Left kidney (tissue), 1 donor: ENCODE measurements at regions not wholly inside any gene's neighbourhood (a gene's known extent, or its start where the extent isn't known, plus 50 kb on each side); places are given as distances from the start of the nearest gene placed in this dataset.

Experiments used
- DNase-seq: peaks from one replicate; pipeline ENCODE4 v3.0.0-alpha.2; 2013

DNA sequence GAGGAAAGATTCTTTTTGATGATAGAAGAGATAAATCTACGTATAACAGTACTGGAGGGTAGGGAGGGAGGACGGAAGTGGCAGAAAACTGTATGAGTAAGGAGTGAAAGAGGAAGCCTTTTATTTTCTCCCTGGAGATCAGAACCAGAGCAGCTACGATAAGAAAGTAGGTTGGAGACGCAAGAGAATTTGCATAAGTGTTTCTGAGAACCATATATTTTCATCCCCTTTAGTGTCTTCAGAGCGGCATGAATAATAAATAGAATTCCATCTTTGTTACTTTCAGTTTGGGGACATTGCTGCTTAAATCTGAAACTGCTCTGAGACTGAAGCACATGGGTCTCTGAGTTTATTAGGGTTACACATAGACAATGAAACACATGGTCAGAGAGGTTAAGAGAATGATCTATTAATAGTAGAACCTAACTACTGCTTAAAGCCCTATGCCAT is 230.2 kb upstream of the TNP1 start:
- no peak for DNase-seq

DNA sequence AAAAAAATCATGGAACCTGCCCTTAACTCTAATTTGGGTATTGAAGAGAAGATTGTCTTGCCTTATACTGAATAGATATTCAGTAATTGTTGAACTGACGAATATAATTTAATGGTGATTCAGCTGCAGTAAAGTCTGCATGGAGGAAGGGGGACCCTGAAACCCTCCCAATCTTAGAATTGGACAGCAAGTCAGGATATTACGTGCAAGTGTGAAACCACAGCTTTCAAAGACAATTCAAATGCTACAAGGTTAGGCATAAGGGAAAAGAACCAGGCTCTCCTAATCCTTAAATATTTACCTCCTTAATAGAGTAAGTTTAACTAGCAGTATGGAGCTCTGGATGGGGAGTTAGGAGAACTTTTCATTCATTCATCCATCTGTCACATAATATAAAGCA is 226.9 kb upstream of the TNP1 start:
- DNase-seq = no peak

- no peak for DNase-seq
Observed at GRCh38 chr2:217086038-217086522, 226.2 kb upstream of the TNP1 start.

DNA sequence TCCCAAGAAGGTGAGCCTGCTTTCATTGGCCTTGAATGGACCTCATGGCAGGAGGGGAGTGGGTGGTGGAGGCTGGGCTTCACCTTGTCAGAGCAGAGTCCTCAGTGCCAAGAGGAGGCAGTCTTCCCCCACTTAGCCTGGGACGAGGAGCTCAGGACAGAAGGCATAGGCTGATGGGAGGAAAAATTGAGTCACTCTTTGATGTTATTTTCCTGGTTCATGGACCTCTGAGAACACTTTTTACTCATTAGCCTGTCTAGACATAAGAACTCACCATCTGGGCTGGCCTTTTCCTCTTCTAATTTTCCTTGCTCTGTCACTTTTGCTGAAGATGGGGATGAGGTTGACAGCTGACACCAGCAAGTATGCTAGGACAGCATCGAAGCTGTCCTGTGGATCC is 225.7 kb upstream of the TNP1 start:
- no peak for DNase-seq

- DNase-seq = no peak
Observed at GRCh38 chr2:217081799-217082198, 221.9 kb upstream of the TNP1 start.

DNA sequence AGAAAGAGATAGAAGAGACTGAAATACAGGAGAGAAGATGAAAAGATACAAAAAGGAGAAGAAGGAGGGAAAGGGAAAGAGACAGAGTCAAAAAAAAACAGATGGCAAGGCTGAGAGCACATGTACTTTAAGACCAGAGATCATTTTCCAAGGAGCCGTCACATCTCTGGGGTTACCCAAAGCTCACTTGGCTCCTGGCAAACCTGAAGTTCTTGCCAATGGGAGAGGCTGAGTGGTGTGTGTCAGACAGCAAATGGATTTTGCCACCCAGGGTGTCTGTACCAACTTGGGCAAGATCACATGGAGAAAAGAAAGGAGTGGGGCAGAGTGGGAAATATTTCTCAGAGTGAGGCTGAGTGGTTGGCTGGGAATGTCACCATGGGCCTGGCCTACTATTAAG is 219.3 kb upstream of the TNP1 start:
- no peak for DNase-seq

- no peak for DNase-seq
Observed at GRCh38 chr2:217077831-217078407, 218.1 kb upstream of the TNP1 start.

DNA sequence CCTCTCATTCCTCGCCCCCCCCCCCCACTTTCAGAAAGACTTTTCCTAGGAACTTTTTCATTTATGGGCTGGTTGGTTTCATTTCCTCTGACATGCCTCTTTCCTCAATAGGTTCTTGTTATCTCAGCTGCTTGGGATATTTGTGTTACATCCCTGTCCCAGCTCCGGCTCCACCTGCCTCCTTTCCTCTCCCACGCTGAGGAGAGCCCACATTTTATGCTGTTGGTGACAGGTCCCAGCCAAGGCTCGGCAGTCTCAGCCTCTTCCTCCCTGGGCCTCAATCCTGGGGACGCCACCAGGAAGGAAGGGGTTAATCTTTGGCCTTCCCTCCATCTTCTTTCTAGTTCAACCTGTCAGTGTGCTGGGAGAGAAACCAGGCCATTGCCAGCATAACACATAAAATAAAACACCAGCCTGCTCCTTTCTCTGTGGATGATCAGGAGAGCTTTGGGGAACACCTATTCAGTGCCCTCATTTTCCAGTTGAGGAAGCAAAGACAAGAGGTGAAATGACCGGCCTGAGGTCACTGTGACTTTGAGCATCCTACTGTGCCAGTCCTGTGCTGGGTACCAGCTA is 216.9 kb upstream of the TNP1 start:
- no peak for DNase-seq

DNA sequence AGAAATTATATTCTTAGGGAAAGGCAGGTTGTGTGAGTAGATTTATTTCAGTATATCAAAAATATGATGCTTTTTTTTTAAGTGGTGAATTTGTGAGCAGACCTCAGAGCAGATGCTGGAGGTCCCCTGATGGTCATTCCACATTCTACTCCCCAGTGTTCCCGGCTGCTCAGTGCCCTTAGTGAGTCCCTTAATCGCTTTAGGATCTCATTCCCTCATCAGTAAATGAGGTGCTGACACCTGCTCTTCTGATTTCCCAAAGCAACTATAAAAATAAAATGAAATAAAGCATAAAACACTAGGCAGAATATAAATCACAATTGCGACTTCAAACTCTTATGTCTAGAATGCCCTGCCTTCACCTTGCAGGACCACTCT is 216.2 kb upstream of the TNP1 start:
- no peak for DNase-seq

DNA sequence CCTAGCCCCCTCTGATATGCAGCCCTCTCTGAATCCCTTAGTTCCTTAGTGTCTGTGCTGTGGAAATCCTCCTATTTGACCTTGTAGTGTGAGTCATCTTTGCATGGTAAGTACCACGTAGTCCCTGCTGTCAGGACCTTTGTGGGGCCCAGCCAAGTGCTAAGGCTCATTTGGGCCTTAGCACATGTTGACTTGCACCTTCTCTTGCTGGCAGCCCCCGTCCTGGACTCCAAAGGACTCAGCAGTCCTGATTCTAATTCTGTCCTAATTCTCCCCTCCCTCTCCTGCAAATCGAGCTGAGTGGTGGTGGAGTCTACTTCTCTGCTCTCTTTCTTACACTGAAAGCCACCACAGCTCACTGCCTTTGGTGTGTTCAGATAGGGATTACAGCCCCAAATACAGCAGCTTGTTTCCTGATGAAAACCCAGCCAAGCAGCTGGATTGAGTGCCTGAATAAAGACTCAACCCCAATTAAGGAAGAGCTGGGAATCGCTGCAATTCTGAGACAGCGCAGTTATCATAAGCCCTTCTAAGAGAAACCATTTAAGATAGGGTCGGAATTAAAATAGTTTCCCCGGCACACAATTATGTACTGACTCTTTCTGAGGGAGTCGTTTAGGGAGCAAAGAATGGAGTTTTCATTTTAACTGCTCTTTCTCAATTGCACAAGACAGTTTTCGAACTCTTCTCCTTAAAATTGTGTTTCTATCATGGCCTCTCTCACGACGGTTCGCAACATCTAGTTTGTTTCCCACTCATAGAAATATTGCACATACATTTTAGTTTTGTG is 215.6 kb upstream of the TNP1 start:
- no peak for DNase-seq

DNA sequence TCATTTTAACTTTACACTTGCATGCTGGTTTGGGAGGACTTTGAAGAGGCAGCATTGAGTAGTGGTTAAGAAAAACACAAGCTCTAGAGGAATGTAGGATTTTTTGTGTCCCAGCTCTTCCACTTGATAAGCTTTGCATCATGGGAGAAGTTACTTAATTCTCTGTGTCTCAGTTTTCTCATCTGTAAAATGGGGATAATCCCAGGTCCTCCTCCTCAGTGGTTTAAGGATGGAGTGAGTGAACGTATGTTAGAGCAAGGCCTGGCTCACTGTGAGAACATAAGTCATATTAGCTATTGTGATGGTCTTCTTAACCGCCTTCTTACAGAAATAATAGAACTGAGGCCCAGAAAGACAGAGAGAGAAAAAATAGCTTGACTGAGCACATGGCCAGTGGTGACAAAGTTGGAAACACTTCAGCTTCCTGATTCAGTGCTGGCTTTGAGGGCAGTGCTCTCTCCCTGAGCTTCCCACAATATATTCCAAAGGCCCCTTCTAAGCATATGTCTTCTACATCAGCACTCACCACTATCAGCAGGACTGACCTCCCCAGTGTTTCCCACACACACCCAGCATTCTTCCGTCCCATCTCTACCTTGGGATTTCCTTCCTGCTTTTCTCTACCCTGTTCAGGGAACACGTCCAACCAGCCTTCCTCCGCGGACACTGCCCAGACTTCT is 214.9 kb upstream of the TNP1 start:
- DNase-seq = no peak

DNA sequence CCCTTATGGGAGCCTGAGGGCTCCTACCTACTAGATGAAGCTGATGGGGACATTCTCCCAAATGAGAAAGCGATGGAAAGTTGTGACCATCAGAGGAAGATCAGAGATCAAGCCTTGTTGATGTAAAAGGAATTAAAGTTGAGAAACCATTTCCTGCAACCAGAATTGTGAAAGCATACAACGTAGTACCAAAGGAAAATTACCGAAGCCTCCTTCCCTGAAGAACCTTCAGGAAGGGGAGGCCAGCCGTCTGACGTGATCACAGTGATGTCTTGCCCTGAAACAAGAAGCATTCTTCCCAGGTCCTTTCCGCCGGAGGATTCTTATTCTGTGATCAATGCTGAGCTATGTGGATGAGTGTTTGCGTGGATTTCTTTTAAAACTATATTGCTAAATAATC is 211.6 kb upstream of the TNP1 start:
- no peak for DNase-seq

GRCh38 chr2:217070611-217071010 is 210.7 kb upstream of the TNP1 start:
- DNase-seq = no peak

DNA sequence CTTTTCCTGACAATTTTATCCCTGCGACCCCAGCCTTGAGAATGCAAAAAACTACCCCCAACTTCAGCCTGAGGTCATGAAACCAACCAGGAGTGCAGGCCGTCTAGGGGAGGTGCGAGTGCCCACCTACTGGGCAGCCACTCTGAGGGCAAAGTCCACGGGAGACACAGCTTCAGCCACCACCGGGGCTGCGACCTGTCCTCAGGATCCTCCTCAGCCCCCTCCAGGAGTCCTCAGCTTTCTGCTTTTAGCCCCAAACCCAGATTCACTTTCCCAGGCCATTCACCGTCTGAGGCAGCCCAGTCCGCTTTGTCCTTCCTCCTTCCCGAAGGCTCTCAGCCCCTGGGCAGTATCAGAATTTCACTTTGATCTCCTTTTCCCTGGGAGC is 210.2 kb upstream of the TNP1 start:
- DNase-seq = no peak

DNA sequence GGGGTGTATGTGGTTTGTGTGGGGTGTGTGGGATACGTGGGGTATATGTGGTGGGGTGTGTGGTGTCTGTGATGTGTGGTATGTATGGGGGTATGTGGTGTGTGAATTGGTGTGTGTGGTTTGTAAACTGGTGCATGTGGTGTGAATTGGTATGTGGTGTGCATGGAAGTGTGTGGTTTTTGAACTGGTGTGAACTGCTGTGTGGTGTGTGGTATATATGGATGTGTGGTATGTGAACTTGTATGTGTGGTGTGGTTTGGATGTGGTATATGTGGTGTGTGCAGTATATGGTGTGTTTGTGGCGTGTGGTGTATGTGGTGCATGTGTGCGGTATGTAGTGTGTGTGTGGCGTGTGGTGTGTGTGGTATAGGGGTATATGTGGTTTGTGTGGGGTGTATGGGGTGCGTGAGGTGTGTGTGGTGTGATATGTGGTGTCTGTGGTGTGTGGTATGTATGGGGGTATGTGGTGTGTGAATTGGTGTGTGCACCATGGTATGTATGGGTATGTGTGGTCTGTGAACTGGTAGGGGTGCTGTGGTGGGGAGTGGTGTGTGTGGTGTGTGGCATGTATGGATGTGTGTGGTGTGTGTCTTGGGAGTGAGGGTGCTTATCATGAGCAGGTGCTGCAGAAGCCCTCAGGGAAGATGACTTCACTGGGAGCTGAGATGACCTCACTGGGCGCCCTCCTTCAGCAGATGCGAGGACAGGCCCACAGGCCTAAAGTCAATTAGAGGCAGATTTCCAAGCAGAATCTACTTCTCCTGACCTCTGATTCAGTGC is 209.6 kb upstream of the TNP1 start:
- DNase-seq = no peak

DNA sequence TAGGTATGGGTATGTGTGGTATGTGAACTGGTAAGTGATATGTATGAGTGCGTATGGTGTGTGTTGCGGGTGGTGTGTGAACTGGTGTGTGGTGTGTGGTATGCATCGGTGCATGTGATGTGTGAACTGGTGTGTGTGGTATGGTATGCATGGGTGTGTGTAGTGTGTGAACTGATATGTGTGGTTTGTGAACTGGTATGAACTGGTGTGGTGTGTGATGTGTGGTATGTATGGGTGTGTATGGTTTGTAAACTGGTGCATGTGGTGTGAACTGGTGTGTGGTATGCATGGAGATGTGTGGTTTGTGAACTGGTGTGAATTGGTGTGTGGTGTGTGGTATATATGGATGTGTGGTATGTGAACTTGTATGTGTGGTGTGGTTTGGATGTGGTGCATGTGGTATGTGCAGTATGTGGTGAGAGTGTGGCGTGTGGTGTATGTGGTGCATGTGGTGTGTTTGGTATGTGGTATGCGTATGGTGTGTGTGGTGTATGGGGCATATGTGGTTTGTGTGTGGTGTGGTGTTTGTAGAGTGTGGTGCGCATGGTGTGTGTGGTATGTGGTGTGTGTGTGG is 208.9 kb upstream of the TNP1 start:
- DNase-seq = no peak

DNA sequence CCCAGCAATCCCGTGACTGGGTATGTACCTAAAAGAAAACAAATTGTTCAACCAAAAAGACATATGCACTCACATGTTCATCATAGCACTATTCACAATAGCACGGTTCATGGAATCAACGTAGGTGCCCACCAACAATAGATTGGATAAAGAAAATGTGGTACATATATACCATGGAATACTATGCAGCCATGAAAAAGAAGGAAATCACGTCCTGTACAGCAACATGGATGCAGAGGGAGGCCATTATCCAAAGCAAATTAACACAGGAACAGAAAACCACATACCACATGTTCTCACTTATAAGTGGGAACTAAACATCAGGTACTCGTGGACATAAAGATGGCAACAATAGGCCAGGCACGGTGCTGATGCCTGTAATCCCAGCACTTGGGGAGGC is 207.9 kb upstream of the TNP1 start:
- no peak for DNase-seq

GRCh38 chr2:217066510-217067270 is 206.8 kb upstream of the TNP1 start:
- DNase-seq = no peak

- DNase-seq = no peak
Observed at GRCh38 chr2:217065695-217066405, 206.0 kb upstream of the TNP1 start.

GRCh38 chr2:217065012-217065290 is 205.1 kb upstream of the TNP1 start:
- DNase-seq = no peak
